Prostate gland (tissue), 2 donors: ENCODE measurements at regions not wholly inside any gene's neighbourhood (a gene's known extent, or its start where the extent isn't known, plus 50 kb on each side); places are given as distances from the start of the nearest gene placed in this dataset.

Experiments used
- DNase-seq: peaks from one replicate; pipeline ENCODE4 v3.0.0-alpha.2; 2019; ENCODE audit warnings: low spot score
- H3K27ac ChIP-seq, 2 donors: fragments of 200-600 bp; sonication (generic); 2 replicates each; pipeline ENCODE4 v1.5.1; 2017 to 2019
- H3K27me3 ChIP-seq: fragments of 200-600 bp; sonication (generic); replicated peaks from 2 replicates; pipeline ENCODE4 v1.5.1; 2019; ENCODE audit not compliant: insufficient read depth
- H3K36me3 ChIP-seq, 2 donors: fragments of 200-600 bp; sonication (generic); 1 replicate in 1 of 2; 2 replicates in 1 of 2; pipeline versions ENCODE4 v1.5.1 to v1.8.1; 2017 to 2019
- H3K4me1 ChIP-seq: fragments of 200-600 bp; sonication (generic); replicated peaks from 2 replicates; pipeline ENCODE4 v1.5.1; 2019
- H3K4me3 ChIP-seq, 2 donors: fragments of 200-600 bp; sonication (generic); 2 replicates each; pipeline ENCODE4 v1.5.1; 2017 to 2019
- H3K9me3 ChIP-seq: fragments of 200-600 bp; sonication (generic); 2 replicates; pipeline ENCODE4 v1.5.1; 2017
- POLR2A ChIP-seq: fragments of 450-650 bp; IDR thresholded peaks from one replicate; pipeline ENCODE4 v1.6.1; 2016; ENCODE audit warnings: antibody characterized with exemption, mild to moderate bottlenecking
- POLR2AphosphoS5 ChIP-seq: sonication (generic); formaldehyde crosslinking; IDR thresholded peaks from one replicate; pipeline ENCODE4 v1.6.1; 2017; ENCODE audit warnings: antibody characterized with exemption
- WGBS: methylation state at CpG from one replicate; pipeline ENCODE4 v1.1.5; 2018; 5-methylcytosine and 5-hydroxymethylcytosine counted together
- intact Hi-C: fragments of 100-400 bp; cut with DNase I; formaldehyde crosslinking; loops from one replicate; pipeline ENCODE4 v1.14.2; 2022
- TF ChIP-seq, protein P1 (sequence below), 4 experiments: fragments of 200-600 bp in 2 of 4; fragments of 450-650 bp in 2 of 4; sonication (generic) in 2 of 4; IDR thresholded peaks; 1 replicate in 3 of 4; 2 replicates in 1 of 4; pipeline ENCODE4 v1.5.1; 2016 to 2019; ENCODE audit warnings: antibody characterized with exemption in 4 of 4, mild to moderate bottlenecking in 2 of 4, moderate library complexity in 2 of 4

DNA sequence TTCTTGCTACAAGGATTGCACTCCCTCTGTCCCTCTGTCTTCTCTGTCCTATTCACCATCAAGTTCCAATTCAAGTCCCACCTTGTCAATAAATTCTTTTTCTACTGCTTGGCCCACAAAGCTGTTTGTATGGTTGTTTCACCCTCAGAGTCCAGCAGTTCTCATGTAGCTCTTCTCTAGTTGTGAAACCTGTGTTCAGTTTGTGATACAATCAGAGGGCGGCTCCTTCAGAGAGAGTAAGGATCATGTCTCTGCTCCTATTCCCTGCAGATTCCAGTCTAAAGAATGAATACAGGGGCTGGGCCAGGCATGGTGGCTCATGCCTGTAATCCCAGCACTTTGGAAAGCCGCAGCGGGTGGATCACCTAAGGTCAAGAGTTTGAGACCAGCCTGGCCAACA lies 126.6 kb upstream of the BET1 start:
- DNase-seq: no peak
- H3K9me3 ChIP-seq: no peaks in the 10 kb centered on the region
- H3K4me3 ChIP-seq: no peak overlapping the region
- TF ChIP-seq POLR2A (no peak), POLR2AphosphoS5 (no peak)
- TF ChIP-seq, protein P1, sequence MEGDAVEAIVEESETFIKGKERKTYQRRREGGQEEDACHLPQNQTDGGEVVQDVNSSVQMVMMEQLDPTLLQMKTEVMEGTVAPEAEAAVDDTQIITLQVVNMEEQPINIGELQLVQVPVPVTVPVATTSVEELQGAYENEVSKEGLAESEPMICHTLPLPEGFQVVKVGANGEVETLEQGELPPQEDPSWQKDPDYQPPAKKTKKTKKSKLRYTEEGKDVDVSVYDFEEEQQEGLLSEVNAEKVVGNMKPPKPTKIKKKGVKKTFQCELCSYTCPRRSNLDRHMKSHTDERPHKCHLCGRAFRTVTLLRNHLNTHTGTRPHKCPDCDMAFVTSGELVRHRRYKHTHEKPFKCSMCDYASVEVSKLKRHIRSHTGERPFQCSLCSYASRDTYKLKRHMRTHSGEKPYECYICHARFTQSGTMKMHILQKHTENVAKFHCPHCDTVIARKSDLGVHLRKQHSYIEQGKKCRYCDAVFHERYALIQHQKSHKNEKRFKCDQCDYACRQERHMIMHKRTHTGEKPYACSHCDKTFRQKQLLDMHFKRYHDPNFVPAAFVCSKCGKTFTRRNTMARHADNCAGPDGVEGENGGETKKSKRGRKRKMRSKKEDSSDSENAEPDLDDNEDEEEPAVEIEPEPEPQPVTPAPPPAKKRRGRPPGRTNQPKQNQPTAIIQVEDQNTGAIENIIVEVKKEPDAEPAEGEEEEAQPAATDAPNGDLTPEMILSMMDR (IDR thresholded peaks at IDR 0.05): no peak
- H3K4me1 ChIP-seq: no peaks in the 10 kb centered on the region
- no peak overlapping the region for H3K27ac ChIP-seq
- no peaks in the 10 kb centered on the region for H3K27me3 ChIP-seq
- intact Hi-C loops: no loop called here
- no peaks in the 10 kb centered on the region for H3K36me3 ChIP-seq
- WGBS: 97% methylated on average over 3 of the region's 3 CpGs

- no peaks in the 10 kb centered on the region for H3K9me3 ChIP-seq
- no peak overlapping the region for H3K27ac ChIP-seq
- intact Hi-C loops: no loop called here
- DNase-seq: no peak
- no peaks in the 10 kb centered on the region for H3K27me3 ChIP-seq
- no peak for TF ChIP-seq POLR2A
- TF ChIP-seq, protein P1 (IDR thresholded peaks at IDR 0.05): no peak
- TF ChIP-seq POLR2AphosphoS5: no peak
- H3K36me3 ChIP-seq: no peaks in the 10 kb centered on the region
- H3K4me3 ChIP-seq: no peak overlapping the region
- no peaks in the 10 kb centered on the region for H3K4me1 ChIP-seq
- WGBS: 36% methylated on average over 4 of the region's 4 CpGs
Measured at GRCh38 chr7:94133460-94133859, 129.3 kb upstream of the BET1 start.

- Histone ChIP-seq H3K27ac (no peak overlapping the region), H3K36me3 (no peaks in the 10 kb centered on the region), H3K4me3 (no peak overlapping the region), H3K9me3 (no peaks in the 10 kb centered on the region), H3K4me1 (no peaks in the 10 kb centered on the region), H3K27me3 (no peaks in the 10 kb centered on the region)
- intact Hi-C loops: no loop called here
- 50% methylated on average over 1 of the region's 1 CpG for WGBS
- TF ChIP-seq POLR2AphosphoS5: no peak
- TF ChIP-seq, protein P1 (IDR thresholded peaks at IDR 0.05): no peak
- no peak for TF ChIP-seq POLR2A
- DNase-seq: no peak
Measured at GRCh38 chr7:94135180-94135579, 131.0 kb upstream of the BET1 start.

DNA sequence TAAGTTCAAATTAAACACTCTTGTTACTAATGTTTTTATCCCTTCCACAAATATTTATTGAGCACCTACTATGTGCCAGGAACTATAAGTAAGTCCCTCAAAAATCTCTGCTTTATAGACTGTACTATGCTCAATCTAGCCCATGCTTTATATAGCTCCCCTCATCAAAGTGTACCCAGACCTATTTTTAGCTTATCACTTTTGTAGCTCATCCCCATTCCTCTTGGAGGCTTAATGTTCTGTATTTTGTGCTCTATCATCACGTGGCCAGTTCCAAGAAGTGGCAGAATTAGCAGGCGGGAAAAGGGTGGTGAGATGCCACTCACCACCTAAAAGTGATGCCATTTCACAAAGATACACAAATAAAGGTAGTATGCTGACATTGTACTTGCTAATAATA lies 138.1 kb upstream of the BET1 start:
- Histone ChIP-seq H3K4me1 (no peaks in the 10 kb centered on the region), H3K27ac (no peak overlapping the region), H3K27me3 (no peaks in the 10 kb centered on the region), H3K36me3 (no peaks in the 10 kb centered on the region), H3K9me3 (no peaks in the 10 kb centered on the region), H3K4me3 (no peak overlapping the region)
- 71% methylated on average over 2 of the region's 2 CpGs for WGBS
- intact Hi-C loops: no loop called here
- no peak for DNase-seq
- TF ChIP-seq POLR2AphosphoS5 (no peak), POLR2A (no peak)
- TF ChIP-seq, protein P1 (IDR thresholded peaks at IDR 0.05): no peak

DNA sequence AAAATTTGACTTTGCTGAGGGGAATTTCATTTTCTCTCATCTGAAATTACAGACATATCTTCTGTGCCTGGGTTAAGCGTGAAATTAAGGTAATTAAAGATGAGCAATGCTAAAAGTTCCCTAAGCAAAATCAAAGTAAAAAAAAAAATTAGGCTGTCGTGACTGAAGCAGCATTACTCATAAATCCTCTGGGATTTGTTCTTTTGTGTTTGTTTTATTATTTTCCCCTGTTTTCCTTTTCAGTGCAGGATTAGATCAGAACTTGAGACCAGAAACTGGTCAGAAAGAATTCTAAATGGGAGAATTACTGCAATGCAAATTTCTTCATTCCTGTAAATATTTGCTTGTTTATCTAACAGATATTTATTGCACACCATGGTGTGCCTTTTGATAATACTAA lies 141.4 kb upstream of the BET1 start:
- 48% methylated on average over 2 of the region's 2 CpGs for WGBS
- Histone ChIP-seq H3K4me3 (no peak overlapping the region), H3K27ac (no peak overlapping the region), H3K36me3 (no peaks in the 10 kb centered on the region), H3K27me3 (no peaks in the 10 kb centered on the region), H3K9me3 (no peaks in the 10 kb centered on the region), H3K4me1 (no peaks in the 10 kb centered on the region)
- TF ChIP-seq, protein P1 (IDR thresholded peaks at IDR 0.05): no peak
- no peak for TF ChIP-seq POLR2A
- TF ChIP-seq POLR2AphosphoS5: no peak
- intact Hi-C loops: no loop called here
- DNase-seq: no peak
